IPS-18a (cell line): ENCODE measurements at regions not wholly inside any gene's neighbourhood (a gene's known extent, or its start where the extent isn't known, plus 50 kb on each side); places are given as distances from the start of the nearest gene placed in this dataset.

Source experiments
- H3K27ac ChIP-seq: one replicate; pipeline ENCODE4 v1.5.1; 2013; ENCODE audit warnings: low read length
- H3K27me3 ChIP-seq: one replicate; pipeline ENCODE4 v1.6.1; 2013; ENCODE audit warnings: mild to moderate bottlenecking, low read length; ENCODE audit not compliant: control insufficient read depth, insufficient read depth
- H3K36me3 ChIP-seq: one replicate; pipeline ENCODE4 v1.6.1; 2013; ENCODE audit warnings: low read depth, low read length; ENCODE audit not compliant: control insufficient read depth
- H3K4me1 ChIP-seq: one replicate; pipeline ENCODE4 v1.6.1; 2013; ENCODE audit warnings: low read depth, low read length; ENCODE audit not compliant: control insufficient read depth
- H3K4me3 ChIP-seq: one replicate; pipeline ENCODE4 v1.5.1; 2013; ENCODE audit warnings: low read length
- H3K9ac ChIP-seq: one replicate; pipeline ENCODE4 v1.6.1; 2013; ENCODE audit warnings: mild to moderate bottlenecking, low read length, moderate library complexity
- H3K9me3 ChIP-seq: one replicate; pipeline ENCODE4 v1.6.1; 2013; ENCODE audit warnings: low read depth, low read length; ENCODE audit not compliant: control insufficient read depth

DNA sequence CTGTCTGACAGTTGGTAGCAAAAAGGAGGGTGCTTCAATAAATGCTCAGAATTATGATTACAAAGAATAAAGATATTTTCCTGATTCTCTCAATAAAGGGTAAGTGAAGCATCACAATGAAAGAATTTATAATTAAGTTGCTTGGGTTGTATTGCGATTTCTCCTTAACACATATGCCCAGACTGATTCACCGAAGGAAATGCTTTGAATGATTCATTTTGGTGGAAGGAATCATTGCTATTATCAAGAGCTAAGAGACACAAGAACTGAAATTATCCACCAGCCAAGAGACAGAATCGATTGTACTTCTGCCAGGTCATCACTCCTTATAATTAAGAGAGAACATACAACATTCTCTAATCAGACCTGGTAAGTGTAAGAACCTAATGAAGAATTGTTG is 301.4 kb downstream of the NR4A2 start:
- Histone ChIP-seq H3K27ac (no peak overlapping the region), H3K36me3 (no peaks in the 10 kb centered on the region), H3K9me3 (no peaks in the 10 kb centered on the region), H3K27me3 (no peaks in the 10 kb centered on the region), H3K4me3 (no peak overlapping the region), H3K4me1 (no peaks in the 10 kb centered on the region), H3K9ac (no peak overlapping the region)

DNA sequence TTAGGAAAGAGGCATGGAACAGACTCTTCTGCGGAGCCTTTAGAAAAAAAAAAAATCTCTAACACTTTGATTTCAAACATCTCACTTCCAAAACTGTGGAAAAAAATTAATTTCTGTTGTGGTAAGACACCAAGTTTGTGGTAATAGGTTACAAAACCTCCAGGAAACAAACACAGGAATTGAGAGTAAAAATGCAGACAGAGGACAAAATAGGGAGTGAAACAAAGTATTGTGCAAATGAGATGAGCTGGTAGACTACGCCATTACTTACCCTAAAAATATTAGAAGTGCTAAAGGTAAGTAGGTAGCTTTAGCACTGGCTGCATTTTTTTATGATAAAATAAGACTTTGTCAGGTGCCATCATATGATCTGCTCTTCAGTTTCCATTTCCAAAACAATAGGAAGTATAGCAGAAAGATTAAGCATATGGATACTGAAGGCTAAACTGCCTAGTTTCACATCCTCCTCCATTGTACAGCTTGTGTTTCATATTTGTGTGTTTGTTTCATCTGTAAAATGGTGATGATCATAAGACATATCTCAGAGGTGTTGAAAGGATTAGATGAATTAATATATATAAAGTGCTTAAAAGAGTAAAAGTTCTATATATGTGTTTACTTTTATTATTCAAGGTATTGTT is 309.2 kb downstream of the NR4A2 start:
- no peak overlapping the region for H3K9ac ChIP-seq
- no peaks in the 10 kb centered on the region for H3K9me3 ChIP-seq
- H3K4me3 ChIP-seq = no peak overlapping the region
- H3K27me3 ChIP-seq = no peaks in the 10 kb centered on the region
- H3K36me3 ChIP-seq = no peaks in the 10 kb centered on the region
- H3K4me1 ChIP-seq = peaks cover 9% of the 10 kb centered on the region
- H3K27ac ChIP-seq = no peak overlapping the region

DNA sequence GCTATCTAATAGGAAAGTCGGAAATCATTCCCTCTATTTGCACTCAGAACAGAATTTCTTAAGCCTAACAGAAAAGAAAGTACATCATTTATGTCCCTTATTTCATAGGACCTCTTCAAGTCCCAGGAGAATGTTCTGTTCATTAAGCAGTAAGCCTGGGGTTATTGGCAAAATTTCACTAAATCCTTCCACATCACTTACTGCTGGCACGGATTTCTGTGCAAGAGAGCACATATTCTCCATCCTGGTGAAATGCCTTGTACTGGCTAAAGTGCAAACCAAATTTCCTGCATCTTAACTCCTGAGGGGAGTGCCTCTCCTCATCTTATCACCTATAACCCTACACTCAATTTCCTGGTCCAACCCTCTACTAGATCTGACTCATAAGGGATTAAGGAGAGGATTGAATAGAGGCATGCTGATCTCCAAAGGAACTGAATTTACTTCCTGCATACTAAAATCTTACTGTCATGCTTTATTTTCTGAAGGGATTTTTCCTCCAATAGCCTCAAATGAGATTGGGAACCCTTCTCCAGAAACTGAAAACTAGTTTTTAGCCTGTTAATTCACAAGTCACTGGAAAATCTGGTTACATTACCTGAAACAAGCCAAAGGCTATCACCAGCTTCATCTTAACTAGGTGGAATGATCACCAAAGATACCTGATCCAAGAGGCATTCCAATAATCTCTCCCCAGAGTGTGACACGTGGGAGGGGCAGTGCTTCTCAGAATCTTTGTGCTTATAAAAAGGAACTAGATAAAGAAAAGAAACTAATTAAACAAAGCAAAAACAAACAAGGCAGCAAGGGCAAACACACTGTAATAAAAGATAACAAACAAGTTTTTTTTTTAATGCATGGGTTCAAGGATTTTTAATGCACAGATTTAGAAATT is 311.1 kb downstream of the NR4A2 start:
- no peak overlapping the region for H3K27ac ChIP-seq
- H3K4me1 ChIP-seq = peaks cover 9% of the 10 kb centered on the region
- H3K27me3 ChIP-seq = no peaks in the 10 kb centered on the region
- no peaks in the 10 kb centered on the region for H3K36me3 ChIP-seq
- no peaks in the 10 kb centered on the region for H3K9me3 ChIP-seq
- H3K4me3 ChIP-seq = no peak overlapping the region
- no peak overlapping the region for H3K9ac ChIP-seq

DNA sequence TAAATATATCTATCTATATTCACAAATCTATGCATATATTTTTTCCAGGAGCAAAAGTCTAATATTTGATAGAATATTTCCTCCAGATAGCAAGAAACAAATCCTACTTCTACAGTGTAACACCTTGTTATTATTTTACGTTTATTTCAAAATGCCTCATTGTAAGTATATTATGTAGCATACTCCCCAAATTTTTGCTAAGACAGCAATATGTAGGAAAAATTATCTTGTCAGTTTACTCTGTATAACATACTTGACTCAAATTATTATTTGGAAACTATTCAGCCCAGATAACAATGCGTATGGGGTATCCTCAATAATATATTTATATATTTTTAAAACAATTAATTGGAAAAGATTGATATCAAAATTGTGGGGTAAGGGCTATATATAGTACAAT is 313.2 kb downstream of the NR4A2 start:
- H3K9ac ChIP-seq = no peak overlapping the region
- no peaks in the 10 kb centered on the region for H3K27me3 ChIP-seq
- peaks cover 9% of the 10 kb centered on the region for H3K4me1 ChIP-seq
- no peak overlapping the region for H3K4me3 ChIP-seq
- H3K36me3 ChIP-seq = no peaks in the 10 kb centered on the region
- H3K27ac ChIP-seq = no peak overlapping the region
- no peaks in the 10 kb centered on the region for H3K9me3 ChIP-seq

DNA sequence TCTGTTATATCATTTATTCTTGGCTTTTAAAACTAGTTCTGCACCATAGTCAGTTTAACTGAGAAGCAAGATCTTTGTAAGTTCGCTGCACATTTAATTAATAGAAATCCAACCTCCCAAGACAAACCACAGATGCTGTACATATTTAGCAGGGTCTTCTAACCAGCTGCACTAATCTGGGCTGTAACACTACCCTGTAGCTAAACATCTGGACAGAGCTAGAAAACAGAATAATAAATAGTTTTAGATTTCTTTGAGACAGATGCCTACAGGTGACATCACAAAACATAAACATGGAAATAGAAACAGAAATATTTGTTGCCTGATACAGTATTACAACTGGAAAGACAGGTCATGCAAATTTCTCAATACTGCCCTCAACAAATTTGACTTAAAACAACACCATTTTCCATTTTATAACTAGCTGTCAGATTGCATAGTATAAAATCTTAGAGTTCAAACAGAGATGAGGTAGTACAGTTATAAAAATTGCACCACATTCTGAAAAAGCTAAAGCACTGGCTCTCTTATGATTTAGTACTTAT is 315.1 kb downstream of the NR4A2 start:
- H3K27ac ChIP-seq = no peak overlapping the region
- no peaks in the 10 kb centered on the region for H3K36me3 ChIP-seq
- H3K4me1 ChIP-seq = peaks cover 9% of the 10 kb centered on the region
- no peak overlapping the region for H3K9ac ChIP-seq
- no peak overlapping the region for H3K4me3 ChIP-seq
- H3K27me3 ChIP-seq = no peaks in the 10 kb centered on the region
- no peaks in the 10 kb centered on the region for H3K9me3 ChIP-seq

DNA sequence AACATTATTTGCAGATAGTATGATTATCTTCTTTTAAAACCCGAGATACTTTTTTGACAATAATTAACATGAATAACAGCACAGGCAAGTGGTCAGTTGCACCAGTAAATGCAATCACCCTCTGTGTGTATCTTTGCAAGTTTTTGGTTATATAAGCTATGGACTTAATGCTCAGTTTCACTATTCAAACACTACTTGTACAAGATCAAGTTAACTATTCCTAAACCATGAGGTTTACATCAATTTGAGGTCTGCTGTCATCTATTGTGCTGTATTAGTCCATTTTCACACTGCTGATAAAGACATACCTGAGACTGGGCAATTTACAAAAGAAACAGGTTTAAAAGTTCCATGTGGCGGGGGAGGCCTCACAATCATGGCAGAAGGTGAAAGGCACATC is 323.2 kb downstream of the NR4A2 start:
- peaks cover 7% of the 10 kb centered on the region for H3K4me1 ChIP-seq
- H3K4me3 ChIP-seq = no peak overlapping the region

DNA sequence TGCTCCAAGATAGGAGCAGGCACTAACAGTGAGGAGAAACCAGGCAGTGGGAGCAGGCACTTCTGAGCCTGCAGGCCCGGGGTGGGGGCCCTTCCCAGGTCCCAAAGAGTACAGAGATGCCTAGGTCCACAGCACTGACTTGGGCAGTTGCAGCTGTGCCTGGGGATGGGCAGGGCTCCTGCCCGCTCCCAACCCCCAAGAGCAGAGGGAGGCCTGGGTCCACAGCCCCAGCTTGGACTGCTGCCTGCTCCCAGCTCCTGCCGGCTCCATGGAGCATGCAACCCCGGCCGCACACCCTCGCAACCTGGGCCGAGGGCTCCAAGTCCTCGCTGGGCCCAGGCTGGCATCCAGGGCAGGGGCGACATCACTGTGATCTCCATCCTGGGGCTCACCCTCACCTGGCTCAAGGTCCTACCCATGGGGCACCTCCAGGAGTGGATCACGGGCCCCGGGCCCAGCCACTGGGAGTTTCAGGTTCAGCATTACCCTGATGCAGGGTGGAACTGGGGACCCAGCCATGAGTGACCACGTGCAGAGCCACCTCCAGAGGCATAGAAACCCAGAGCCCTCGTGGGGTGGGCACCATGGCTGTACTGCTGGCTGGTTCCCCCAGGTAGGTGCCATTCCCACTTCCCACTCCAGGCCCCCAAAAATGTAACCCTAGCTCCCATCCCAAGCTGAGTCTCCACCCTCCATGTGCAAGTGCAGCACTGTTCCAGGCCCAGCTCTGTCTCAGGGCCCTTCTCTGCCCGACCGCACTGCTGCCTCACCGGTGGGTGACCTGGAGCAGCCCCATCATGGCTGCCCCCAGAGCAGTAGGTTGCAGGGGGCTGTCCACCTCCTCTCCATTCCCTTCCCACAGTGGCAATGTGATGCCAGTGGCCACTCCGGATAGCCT is 325.6 kb downstream of the NR4A2 start:
- no peaks in the 10 kb centered on the region for H3K27me3 ChIP-seq
- no peak overlapping the region for H3K9ac ChIP-seq
- H3K27ac ChIP-seq = no peak overlapping the region
- H3K36me3 ChIP-seq = no peaks in the 10 kb centered on the region
- H3K4me3 ChIP-seq = no peak overlapping the region
- H3K4me1 ChIP-seq = peaks cover 11% of the 10 kb centered on the region
- peaks cover 5% of the 10 kb centered on the region for H3K9me3 ChIP-seq

More for the DNA sequence above, 323.2 kb downstream of the NR4A2 start:
- Histone ChIP-seq H3K9ac (no peak overlapping the region), H3K9me3 (peaks cover 5% of the 10 kb centered on the region), H3K27me3 (no peaks in the 10 kb centered on the region), H3K36me3 (no peaks in the 10 kb centered on the region), H3K27ac (no peak overlapping the region)

DNA sequence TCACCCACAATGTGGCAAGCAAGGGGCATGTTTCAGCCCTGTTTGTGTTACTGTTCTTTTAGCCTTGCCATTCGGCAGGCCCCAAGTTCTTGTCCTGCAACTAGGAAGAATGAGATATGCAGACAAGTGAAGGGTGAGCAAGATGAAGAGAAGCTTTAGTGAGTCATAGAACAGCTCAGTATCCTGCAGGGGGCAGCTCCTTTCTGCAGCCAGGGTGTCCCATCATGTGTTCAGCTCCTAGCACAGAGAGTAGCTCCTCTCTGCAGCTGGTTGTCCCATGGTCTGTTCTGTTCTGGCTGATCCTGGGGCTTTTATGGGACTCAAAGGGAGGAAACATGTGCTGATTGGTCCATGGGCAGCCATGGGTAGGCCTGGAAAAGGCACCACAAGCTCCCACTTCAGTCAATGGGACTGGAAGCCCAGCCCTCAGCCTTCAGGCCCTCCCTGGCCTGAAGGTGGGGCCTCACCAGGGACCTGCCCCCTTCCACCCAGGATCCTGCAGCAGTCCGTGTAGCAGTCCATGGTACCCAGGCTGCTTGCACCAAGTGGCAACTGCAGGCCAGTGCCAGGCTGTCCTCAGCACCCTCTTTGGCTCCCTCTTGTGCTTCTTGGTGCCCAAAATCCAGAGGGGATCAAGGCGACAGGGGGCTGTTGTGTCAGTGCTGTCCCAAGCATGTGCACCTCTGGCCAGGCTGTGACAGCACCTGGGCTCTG is 326.4 kb downstream of the NR4A2 start:
- Histone ChIP-seq H3K9ac (no peak overlapping the region), H3K36me3 (no peaks in the 10 kb centered on the region), H3K4me3 (no peak overlapping the region), H3K9me3 (peaks cover 5% of the 10 kb centered on the region), H3K4me1 (peaks cover 11% of the 10 kb centered on the region), H3K27ac (no peak overlapping the region), H3K27me3 (no peaks in the 10 kb centered on the region)

DNA sequence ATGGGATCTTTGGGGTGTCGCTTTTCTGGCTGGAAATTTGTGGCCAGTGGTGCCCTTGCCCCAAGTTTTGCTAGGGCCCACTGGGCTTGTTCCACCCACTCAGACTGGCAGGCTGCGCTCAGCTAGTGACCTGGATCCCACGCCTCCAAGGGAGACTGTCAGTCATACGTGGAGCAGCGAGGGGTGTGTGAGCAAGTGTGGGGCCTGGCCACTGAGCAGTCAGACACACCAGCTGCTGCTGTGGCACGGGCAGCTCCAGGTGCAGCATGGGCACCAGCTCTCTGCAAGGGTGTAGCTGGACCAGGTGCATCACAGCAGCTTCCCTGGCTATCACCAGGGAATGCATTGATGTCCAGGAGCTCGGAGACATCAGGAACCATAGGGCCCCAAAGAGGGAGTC is 327.0 kb downstream of the NR4A2 start:
- Histone ChIP-seq H3K9ac (no peak overlapping the region), H3K9me3 (peaks cover 5% of the 10 kb centered on the region), H3K4me3 (no peak overlapping the region), H3K4me1 (peaks cover 11% of the 10 kb centered on the region), H3K36me3 (no peaks in the 10 kb centered on the region), H3K27me3 (no peaks in the 10 kb centered on the region), H3K27ac (no peak overlapping the region)

DNA sequence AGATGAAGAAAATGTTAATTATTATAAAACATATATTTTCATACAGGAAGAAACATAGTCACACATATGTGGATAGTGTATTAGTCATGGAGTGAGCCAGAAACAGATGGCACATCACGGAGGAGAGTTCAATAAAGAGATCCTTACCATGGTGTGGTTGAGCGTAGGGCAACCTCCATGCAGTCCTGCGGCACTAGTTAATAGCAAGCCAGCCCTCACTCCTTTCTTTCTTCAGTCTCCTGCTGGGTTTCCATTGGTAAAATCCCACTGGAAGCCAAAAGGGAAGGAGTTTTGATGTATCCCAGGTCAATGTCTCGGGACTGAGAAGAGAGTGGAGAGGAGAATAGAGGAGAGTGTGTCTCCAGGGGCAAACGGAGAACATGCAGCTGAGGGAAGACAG is 328.1 kb downstream of the NR4A2 start:
- no peaks in the 10 kb centered on the region for H3K9me3 ChIP-seq
- no peak overlapping the region for H3K4me3 ChIP-seq
- H3K27me3 ChIP-seq = no peaks in the 10 kb centered on the region
- H3K9ac ChIP-seq = no peak overlapping the region
- H3K4me1 ChIP-seq = peaks cover 11% of the 10 kb centered on the region
- H3K36me3 ChIP-seq = no peaks in the 10 kb centered on the region
- no peak overlapping the region for H3K27ac ChIP-seq

DNA sequence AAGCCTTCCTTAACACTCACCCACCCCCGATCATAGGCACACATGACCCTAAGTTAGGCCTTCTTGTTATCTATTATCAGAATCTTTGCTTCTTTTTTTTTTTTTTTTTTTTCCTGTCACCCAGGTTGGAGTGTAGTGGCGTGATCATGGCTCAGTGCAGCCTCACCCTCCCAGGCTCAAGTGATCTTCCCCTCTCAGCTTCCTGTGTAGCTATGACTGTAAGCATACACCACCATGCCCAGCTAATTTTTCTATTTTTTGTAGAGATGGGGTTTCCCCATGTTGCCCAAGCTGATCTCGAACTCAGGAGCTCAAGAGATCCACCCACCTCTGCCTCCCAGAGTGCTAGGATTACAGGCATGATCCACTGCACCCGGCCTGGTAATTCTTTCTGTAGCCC is 328.7 kb downstream of the NR4A2 start:
- no peak overlapping the region for H3K4me3 ChIP-seq
- peaks cover 11% of the 10 kb centered on the region for H3K4me1 ChIP-seq
- H3K9ac ChIP-seq = no peak overlapping the region
- H3K27me3 ChIP-seq = no peaks in the 10 kb centered on the region
- H3K36me3 ChIP-seq = no peaks in the 10 kb centered on the region
- H3K27ac ChIP-seq = no peak overlapping the region
- no peaks in the 10 kb centered on the region for H3K9me3 ChIP-seq
